HEK293T (cell line): ENCODE measurements at regions not wholly inside any gene's neighbourhood (a gene's known extent, or its start where the extent isn't known, plus 50 kb on each side); places are given as distances from the start of the nearest gene placed in this dataset.

Experiments
- BHLHE40 ChIP-seq: fragments of 450-650 bp; IDR thresholded peaks from 2 replicates; pipeline ENCODE4 v1.6.1; 2016; ENCODE audit warnings: mild to moderate bottlenecking, moderate library complexity, borderline replicate concordance
- CTBP1 ChIP-seq: fragments of 450-650 bp; IDR thresholded peaks from 2 replicates; pipeline ENCODE4 v1.6.1; 2016; ENCODE audit warnings: borderline replicate concordance
- ELF4 ChIP-seq: fragments of 450-650 bp; IDR thresholded peaks from 2 replicates; pipeline ENCODE4 v1.6.1; 2017; ENCODE audit warnings: antibody characterized with exemption
- FOXA1 ChIP-seq: fragments of 450-650 bp; IDR thresholded peaks from 2 replicates; pipeline ENCODE4 v1.6.1; 2016; ENCODE audit warnings: mild to moderate bottlenecking
- FOXM1 ChIP-seq: fragments of 450-650 bp; IDR thresholded peaks from 2 replicates; pipeline ENCODE4 v1.6.1; 2017; ENCODE audit warnings: mild to moderate bottlenecking, borderline replicate concordance
- HDGF ChIP-seq: fragments of 450-650 bp; IDR thresholded peaks from 2 replicates; pipeline ENCODE4 v1.6.1; 2017; ENCODE audit warnings: antibody characterized with exemption, borderline replicate concordance
- L3MBTL2 ChIP-seq: fragments of 450-650 bp; conservative IDR thresholded peaks from 2 replicates; pipeline ENCODE4 v1.6.1; 2016; ENCODE audit warnings: mild to moderate bottlenecking
- LEF1 ChIP-seq: fragments of 450-650 bp; IDR thresholded peaks from 2 replicates; pipeline ENCODE4 v1.6.1; 2017; ENCODE audit warnings: mild to moderate bottlenecking, borderline replicate concordance
- NFRKB ChIP-seq: fragments of 450-650 bp; IDR thresholded peaks from 2 replicates; pipeline ENCODE4 v1.6.1; 2016; ENCODE audit warnings: mild to moderate bottlenecking, moderate library complexity
- PKNOX1 ChIP-seq: fragments of 450-650 bp; IDR thresholded peaks from 2 replicates; pipeline ENCODE4 v1.6.1; 2016
- SP1 ChIP-seq: fragments of 450-650 bp; IDR thresholded peaks from 2 replicates; pipeline ENCODE4 v1.6.1; 2017
- SUZ12 ChIP-seq: fragments of 450-650 bp; IDR thresholded peaks from 2 replicates; pipeline ENCODE4 v1.6.1; 2016; ENCODE audit warnings: mild to moderate bottlenecking
- TARDBP ChIP-seq: fragments of 450-650 bp; IDR thresholded peaks from 2 replicates; pipeline ENCODE4 v1.6.1; 2016
- ZNF384 ChIP-seq: fragments of 450-650 bp; IDR thresholded peaks from 2 replicates; pipeline ENCODE4 v1.6.1; 2016

DNA sequence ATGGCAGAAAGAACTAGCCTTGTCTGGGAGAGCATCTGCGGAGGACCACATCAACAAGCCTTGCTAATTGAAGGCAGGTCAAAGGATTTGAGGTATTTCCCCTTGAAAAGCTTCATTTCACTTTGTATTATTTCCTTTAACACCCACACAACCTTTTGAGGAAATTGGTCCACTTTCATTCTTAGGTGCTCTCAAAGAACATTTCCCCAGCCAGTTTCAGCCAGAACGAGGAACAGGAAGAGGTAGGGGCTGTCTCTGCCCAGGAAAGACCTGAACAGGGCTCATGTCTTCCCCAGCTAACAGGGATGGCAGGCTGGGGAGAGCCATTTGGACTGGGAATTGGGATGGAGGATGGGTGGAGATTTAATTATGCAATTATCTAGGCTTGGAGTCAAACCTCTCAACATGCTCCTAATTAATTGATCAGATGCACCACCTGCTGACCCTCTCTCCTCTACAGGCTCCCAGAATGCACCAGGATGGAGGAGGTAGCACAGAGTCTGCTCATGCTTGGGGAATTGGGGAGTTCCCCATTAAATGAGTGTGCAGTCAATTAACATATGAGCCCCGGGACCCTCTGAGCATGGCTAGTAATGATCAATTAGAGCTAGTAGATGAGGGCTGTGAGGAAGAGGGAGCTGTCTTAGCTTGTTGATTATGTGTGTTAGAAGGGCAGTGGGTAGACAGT is 84.6 kb downstream of the GP2 start:
- no peak for TF ChIP-seq BHLHE40
- TF ChIP-seq ZNF384 = no peak
- TF ChIP-seq LEF1 = no peak
- no peak for TF ChIP-seq NFRKB
- TF ChIP-seq TARDBP = no peak
- no peak for TF ChIP-seq SP1
- TF ChIP-seq ELF4 = no peak
- TF ChIP-seq HDGF = no peak
- no peak for TF ChIP-seq FOXM1
- TF ChIP-seq PKNOX1 = no peak
- no peak for TF ChIP-seq FOXA1
- TF ChIP-seq SUZ12 = no peak
- TF ChIP-seq L3MBTL2 = no peak
- TF ChIP-seq CTBP1 = no peak
